CD4-positive, alpha-beta T cell treated with Interleukin-17A for 1 hour (primary cell): ENCODE measurements at regions not wholly inside any gene's neighbourhood (a gene's known extent, or its start where the extent isn't known, plus 50 kb on each side); places are given as distances from the start of the nearest gene placed in this dataset.

Experiments used
- DNase-seq: peaks from one replicate; pipeline ENCODE4 v3.0.0-alpha.2; 2020

DNA sequence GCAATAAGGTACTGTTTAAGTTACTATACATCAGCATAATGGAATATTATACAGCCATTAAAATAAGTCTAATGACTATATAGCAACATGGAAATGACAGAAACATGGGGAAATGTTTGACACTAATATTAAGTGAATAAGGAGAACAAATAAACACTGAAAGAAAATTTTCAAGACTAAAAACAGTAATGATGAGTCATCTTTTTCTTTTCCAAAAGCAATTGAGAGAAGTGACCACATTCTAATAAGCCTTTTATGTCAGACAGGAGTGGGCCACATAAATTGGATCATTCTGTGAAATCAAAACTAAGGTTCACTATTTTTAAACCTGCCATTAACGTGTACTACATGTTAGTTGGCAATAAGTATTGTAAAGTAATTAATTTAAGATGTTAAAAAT, 187.5 kb downstream of the AHR start:
- DNase-seq = no peak

DNA sequence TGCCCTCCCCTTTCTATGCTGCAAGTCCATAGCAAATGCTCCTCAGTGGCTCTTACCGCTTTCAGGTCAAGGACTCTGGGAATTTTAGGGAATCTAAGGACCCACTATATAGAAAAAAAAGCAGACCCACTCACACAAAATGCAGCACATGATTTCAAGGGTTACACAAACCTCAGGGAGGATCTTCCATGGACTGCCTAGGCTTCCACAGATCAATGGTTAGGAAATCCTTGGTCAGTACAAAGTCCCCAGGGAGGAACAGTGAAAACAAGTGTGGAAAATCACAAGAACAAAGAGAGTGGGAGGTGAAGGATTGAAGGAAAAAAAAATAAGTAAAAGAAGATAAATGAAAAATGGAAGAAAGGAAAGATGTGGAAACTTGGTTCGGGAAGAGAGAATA, 188.4 kb downstream of the AHR start:
- DNase-seq = no peak

GRCh38 chr7:17487343-17487742, 188.9 kb downstream of the AHR start:
- DNase-seq = no peak

DNA sequence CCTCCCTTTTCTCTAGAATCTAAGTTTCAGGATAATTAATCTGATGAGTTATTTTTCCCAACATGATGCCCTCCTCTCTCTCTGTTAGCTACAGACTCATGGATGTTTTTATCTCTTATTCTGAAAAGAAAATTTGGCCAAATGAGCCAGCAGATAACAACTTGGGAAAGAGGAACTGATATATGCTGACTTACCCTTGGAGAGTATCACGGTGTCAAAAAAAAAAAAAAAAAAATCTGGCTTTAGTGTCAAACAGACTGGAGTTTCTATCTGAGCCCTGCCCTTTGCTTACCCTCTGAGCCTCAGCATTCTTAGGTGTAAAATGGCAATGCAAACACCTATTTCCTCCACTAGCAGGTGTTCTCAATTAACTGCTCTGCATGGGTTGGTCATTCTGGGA, 190.4 kb downstream of the AHR start:
- DNase-seq = no peak

- no peak for DNase-seq
Measured at GRCh38 chr7:17489961-17490360, 191.5 kb downstream of the AHR start.

GRCh38 chr7:17490825-17491224, 192.4 kb downstream of the AHR start:
- DNase-seq = no peak

DNA sequence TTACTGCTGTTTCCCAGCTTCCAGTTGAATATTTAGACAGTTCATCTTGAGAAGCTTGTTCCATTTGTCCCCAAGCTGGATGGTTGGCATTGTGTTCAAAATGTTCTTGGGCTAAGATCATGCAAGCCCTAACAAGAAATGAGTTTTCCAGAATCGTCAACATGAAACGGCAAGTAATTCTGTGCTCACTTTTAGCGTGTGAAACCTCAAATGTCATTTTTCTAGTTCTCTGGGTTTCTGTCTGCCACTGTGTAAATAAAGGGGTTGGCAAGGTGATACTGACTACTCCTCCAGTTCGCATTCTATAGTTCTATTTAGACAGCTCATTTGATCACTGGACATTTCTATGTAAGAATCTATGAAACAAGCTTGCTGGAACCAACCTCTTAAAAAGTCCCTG, 194.0 kb downstream of the AHR start:
- no peak for DNase-seq

DNA sequence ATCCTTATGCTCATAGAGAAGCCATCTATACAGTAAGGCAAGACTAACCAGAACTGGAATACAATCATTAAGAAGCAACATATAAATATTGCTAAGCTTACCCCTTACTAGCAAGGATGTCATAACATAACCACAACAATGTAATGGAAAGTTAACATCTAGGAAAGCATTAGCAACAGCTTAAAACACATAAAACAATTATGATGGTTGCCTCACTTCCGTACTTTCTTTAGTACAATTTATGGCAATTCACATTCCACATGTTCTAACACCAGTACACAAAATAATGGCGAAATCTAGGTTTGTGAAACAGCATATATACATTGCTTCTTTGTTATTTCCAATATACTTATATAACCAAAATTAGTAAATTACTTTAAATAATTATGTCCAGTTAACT, 195.0 kb downstream of the AHR start:
- no peak for DNase-seq

GRCh38 chr7:17495655-17496394, 197.4 kb downstream of the AHR start:
- no peak for DNase-seq

- DNase-seq = no peak
Measured at GRCh38 chr7:17497136-17497535, 198.7 kb downstream of the AHR start.

DNA sequence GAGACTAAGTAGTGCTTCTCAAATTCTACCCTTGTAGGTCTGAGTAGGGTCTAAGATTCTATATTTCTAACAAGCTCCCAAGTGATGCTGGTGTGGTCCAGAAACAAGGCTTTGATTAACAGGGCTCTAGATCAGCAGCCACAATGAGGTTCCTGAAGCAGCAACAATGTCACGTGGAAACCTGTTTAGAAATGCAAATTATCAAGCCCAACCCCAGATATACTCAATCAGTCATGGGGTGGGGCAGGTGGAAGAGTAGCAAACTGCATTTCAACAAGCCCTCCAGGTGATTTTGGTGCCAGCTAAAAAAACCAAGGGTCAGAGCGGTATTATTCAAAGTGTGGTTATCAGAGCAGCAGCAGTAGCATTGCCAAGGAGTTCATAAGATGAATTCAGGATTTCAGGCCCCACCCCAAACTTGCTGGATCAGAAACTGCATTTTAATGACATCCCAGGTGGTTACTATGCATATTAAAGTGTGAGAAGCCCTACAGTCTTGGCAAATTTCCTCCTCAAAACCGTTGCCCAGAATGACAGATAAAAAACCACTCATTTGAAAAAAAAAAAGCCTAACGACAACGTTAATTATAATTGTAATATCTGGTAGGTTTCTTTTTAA, 199.2 kb downstream of the AHR start:
- no peak for DNase-seq

GRCh38 chr7:17498230-17498629, 199.8 kb downstream of the AHR start:
- no peak for DNase-seq

DNA sequence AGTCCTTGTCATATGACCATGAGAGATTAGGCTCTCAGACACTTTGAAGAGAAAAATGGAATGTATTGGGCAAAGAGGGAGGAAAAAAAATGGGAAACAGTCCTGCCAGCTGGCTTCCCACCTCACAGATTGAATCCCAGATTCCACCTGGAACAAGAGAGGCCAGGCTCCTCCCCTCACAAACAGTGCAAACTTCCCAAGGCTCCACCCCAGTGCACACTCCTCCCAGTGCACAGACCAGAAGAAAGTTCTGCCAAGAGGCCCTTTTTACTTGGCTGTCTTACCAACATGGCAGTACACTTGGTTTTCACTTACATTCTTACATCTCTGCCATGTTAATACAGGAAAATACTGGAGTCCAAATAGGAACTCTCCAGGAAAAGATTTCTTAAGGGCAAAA, 202.3 kb downstream of the AHR start:
- no peak for DNase-seq

GRCh38 chr7:17501441-17502212, 203.2 kb downstream of the AHR start:
- DNase-seq = no peak

GRCh38 chr7:17502213-17503060, 204.0 kb downstream of the AHR start:
- DNase-seq = no peak

GRCh38 chr7:17506095-17506494, 207.6 kb downstream of the AHR start:
- DNase-seq = no peak

- DNase-seq = no peak
Measured at GRCh38 chr7:17506596-17506995, 208.1 kb downstream of the AHR start.

- no peak for DNase-seq
Measured at GRCh38 chr7:17507717-17508116, 209.3 kb downstream of the AHR start.

- no peak for DNase-seq
Measured at GRCh38 chr7:17512181-17512675, 213.8 kb downstream of the AHR start.

DNA sequence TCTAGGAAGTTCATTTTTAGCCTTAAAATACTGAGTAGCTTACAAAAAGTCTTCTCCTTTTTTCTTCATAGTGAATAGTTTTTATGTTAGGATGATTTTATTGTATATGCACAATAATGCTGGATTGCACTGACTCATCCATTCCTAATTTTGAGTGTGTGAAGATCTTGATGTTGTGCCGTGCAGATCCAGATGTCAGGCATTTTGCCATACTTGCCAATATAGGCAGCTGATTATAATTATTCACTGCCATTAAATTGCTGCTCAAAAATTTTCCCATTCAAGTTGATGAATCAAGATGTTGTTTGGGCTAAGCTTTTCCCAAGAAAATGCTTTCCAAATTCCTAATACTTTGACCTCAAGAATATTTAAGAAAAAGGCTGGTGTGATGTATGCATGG, 218.3 kb downstream of the AHR start:
- DNase-seq = no peak

DNA sequence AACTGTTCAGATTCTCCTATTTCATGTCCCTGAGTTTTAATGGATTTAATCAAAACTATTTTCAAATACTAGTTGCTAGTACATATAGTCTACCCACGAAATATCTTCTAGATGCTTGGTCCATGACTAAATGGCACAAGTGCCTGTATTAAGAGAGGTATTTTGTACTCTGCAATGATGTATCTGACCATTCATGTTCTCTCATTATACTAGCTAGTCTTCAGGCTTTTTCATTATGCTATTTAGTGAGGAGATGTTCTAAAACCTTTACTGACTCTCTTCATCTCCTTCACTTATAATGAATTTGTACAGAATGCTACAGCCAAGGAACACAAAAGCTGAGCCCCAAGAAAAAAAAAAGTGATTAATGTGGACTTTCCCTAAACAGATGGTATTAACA, 222.5 kb downstream of the AHR start:
- no peak for DNase-seq

GRCh38 chr7:17521437-17521836, 223.0 kb downstream of the AHR start:
- DNase-seq = no peak
